ENCODE measurements at regions not wholly inside any gene's neighbourhood (a gene's known extent, or its start where the extent isn't known, plus 50 kb on each side); places are given as distances from the start of the nearest gene placed in this dataset.

DNA sequence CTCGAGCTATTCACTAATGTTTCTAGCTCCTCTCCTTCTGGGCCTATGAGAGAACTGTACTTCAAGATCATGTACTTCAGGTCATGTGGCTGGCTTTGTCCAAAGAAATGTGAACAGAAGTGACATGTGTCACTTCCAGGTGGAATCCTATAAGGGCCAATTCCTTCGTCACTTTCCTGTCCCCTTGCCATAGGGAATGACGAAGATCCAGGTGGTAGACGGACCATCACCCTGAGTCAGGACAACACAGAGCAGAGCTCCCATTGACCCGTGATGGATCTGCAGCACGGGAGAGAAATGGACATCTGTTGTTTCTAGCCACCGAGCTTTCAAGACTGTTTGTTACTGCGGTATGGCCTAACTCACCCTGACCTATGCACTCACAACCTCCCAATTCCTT, 157.0 kb downstream of the DRD1 start:
- no peak for DNase-seq (ENCODE audit: low read depth, low spot score)

DNA sequence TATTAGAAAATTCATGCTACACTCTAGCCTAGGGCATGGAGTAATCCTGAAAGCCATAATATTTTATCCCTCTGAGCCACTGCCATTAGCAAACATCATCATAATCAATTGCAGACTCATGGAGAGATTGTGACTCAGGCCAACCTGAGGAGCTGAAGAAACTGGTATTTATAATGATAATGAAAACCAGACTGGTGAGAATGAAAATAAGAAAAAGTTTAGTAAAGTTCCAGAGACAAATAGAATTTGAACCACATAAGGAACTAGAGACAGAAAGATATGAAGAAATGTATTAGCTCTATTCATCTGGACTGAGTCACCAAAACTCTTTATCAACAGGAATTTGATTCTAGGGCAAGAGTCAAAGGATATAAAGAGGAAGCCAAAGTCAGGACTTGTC, 158.7 kb downstream of the DRD1 start:
- DNase-seq (ENCODE audit: low read depth, low spot score), result no peak

- DNase-seq (ENCODE audit: low read depth, low spot score), result no peak
Measured at GRCh38 chr5:175284806-175285205, 159.2 kb downstream of the DRD1 start.

GRCh38 chr5:175282611-175283225, 161.3 kb downstream of the DRD1 start:
- no peak for DNase-seq (ENCODE audit: low read depth, low spot score)

- no peak for DNase-seq (ENCODE audit: low read depth, low spot score)
Measured at GRCh38 chr5:175281714-175282113, 162.3 kb downstream of the DRD1 start.

DNA sequence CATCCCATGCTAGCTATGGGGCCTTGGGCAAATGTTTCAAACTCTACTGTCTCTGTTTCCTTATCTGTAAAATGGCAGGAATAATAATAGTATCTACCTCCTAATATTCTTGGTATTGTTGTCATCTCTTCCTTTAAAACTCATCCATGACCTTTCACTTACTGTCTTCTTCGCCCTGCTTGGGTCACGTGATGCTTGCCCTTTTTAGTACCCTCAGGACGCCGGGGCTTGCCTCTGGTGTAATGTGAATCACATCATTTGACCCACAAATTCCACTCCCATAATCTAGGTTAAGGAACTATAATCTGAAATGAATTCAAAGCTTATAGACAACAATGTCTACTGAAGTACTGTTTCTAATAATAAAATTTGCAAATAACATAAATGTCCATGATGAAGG, 162.7 kb downstream of the DRD1 start:
- no peak for DNase-seq (ENCODE audit: low read depth, low spot score)

DNA sequence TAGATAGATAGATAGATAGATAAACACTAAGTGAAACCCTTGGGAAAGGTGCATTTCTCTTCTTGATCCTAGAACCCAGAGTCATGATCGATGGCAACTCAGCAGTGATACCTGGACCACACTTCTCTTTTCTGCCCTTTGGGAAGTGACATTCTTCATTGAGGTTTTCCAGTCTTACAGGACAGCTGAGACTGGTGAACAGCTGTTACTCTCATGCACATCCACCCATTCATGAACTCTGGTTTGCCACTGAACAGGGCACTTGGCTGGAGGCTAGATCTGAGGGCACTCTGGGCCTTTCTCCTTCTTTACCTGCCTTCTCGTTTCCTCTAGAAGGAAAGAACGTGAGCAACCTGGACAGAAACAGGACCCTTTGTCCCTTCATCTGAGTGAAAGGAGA, 164.5 kb downstream of the DRD1 start:
- DNase-seq (ENCODE audit: low read depth, low spot score), result no peak

- no peak for DNase-seq (ENCODE audit: low read depth, low spot score)
Measured at GRCh38 chr5:175275748-175276147, 168.2 kb downstream of the DRD1 start.

DNA sequence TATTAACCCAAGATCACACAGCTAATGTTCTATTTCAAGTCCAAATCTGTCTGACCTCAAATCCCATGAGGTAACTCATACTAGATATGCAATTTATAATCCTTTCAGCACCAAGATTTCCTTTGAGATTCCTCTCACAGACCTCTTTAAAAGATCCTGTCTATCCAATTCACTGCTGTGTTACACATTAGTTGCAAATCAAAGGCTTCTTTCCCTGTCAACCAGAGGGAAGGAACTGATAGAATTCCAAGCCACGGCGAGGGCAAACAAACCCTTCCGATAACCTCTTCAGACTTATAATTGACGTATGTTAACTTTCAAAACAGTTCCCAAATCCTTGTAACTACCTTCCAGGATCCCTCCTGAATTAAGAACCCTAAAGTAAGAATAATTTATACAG, 168.9 kb downstream of the DRD1 start:
- DNase-seq (ENCODE audit: low read depth, low spot score), result no peak

DNA sequence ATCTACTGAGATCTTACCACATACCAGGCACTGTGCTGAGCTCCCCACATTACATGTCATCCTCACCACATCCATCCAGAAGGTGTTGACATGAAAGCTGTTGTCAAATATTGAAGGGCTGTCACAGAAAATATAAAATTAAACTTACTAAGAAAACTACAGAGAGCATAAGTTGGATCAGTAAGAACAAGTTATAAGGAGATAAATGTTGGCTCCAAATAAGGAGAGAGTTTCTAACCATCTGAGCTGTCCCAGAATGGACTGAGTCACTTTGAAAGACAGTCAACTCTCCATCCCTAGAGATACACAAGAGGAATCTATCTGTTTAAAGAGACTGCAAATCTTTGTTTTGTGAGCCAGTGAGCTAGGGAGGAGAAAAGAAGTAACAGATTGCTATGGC, 169.8 kb downstream of the DRD1 start:
- no peak for DNase-seq (ENCODE audit: low read depth, low spot score)

- no peak for DNase-seq (ENCODE audit: low read depth, low spot score)
Measured at GRCh38 chr5:175264406-175264805, 179.6 kb downstream of the DRD1 start.

DNA sequence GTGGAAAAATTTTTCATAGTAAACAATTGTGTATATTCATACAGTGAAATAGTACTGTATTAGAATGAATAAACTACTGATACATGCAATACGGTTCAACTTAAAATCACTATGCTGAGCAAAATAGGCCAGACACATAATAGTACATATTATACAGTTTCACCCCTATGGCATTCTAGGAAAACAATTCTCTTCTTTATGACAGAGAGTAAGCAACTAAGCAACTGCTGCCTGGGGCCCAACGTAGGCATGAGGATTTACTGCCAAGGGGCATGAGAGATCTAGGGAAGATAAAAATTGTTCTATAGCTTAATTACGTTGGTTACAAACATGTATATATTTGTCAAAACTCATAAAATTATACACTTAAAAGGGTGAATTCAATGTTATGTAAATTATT, 180.2 kb downstream of the DRD1 start:
- DNase-seq (ENCODE audit: low read depth, low spot score), result no peak

- no peak for DNase-seq (ENCODE audit: low read depth, low spot score)
Measured at GRCh38 chr5:175261526-175261925, 182.5 kb downstream of the DRD1 start.

GRCh38 chr5:175261037-175261436, 182.9 kb downstream of the DRD1 start:
- no peak for DNase-seq (ENCODE audit: low read depth, low spot score)

GRCh38 chr5:175257847-175258194, 186.2 kb downstream of the DRD1 start:
- no peak for DNase-seq (ENCODE audit: low read depth, low spot score)

DNA sequence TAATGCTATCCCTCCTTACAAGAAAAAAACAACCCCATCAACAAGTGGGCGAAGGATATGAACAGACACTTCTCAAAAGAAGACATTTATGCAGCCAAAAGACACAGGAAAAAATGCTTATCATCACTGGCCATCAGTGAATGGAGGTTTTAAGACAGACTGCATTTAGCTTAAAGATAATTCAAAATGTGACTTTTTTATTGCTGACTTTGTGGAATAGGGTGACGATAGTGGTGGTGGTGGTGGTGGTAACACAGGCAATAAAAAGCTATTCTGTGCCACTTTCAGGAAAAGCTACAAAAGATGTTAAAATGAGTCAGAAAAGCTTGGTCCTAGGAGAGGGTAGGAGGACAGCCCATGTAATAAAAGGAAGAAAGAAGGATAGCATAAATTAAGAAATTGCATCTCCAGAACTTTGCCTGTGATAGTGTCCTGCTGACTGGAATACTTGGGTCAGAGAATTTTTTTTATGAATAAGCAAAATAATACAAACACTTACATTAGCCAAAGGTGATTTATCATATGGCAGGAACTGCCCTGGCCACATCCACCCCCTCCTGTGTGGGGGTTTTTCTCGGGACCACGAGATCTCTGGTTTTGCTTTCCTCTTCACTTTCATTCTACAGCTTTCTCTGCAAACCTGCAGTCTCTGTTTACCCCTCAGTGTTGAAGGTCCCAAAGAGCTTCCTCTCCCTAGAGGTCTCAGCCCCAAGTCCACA, 186.7 kb downstream of the DRD1 start:
- DNase-seq (ENCODE audit: low read depth, low spot score), result no peak

DNA sequence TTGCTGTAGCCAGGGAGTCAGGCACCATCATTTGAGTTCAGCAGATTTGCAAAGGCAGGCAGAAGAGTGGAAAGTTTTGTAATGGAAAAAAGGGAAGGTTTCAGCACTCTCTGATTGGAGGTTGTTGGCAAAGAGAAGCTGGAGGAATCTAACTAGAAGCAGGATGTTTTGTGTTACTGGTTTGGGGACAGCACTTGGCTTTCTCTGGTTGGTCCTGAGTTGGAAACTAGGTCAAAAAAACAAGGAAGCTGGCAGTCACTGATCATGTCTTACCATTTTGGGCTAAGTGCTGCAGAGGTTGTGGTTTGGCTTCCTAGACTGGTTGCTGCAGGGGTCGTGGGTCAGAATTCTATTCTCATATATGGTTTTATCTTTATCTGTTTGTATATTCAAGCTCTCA, 189.8 kb downstream of the DRD1 start:
- no peak for DNase-seq (ENCODE audit: low read depth, low spot score)

- DNase-seq (ENCODE audit: low read depth, low spot score), result no peak
Measured at GRCh38 chr5:175253597-175253996, 190.4 kb downstream of the DRD1 start.

- no peak for DNase-seq (ENCODE audit: low read depth, low spot score)
Measured at GRCh38 chr5:175252234-175252805, 191.7 kb downstream of the DRD1 start.

GRCh38 chr5:175250426-175250825, 193.6 kb downstream of the DRD1 start:
- DNase-seq (ENCODE audit: low read depth, low spot score), result no peak

DNA sequence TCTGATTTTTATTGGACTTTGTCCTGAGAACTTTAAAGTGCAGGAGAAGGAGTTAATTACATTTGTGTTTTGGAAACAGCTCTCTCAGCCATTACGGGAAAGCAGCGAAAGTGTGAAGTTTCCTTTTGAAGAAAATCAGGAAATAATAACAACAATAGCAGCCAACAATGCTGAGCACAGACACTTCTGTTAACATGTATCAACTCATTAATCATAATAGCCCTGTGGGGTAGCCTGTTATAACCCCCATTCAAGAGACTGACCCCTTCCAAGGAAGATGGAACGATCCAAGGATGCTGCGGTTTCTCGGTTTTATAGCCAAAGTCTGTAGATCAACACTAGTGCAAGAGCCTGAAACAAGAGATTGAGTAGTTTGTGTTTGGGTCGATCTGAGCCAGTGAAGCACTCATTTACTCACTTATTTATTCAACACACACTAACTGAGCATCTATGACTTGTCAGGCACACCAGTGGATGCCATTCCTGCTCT, 195.5 kb downstream of the DRD1 start:
- no peak for DNase-seq (ENCODE audit: low read depth, low spot score)

- DNase-seq (ENCODE audit: low read depth, low spot score), result no peak
Measured at GRCh38 chr5:175246889-175247520, 197.0 kb downstream of the DRD1 start.

Measured in activated CD4-positive, CD25-positive, alpha-beta regulatory T cell treated with anti-CD3 and anti-CD28 coated beads, Interleukin-2, amount 50 U/mL, for 16 hours (primary cell).